Prostate gland (tissue), 2 donors: ENCODE measurements at regions not wholly inside any gene's neighbourhood (a gene's known extent, or its start where the extent isn't known, plus 50 kb on each side); places are given as distances from the start of the nearest gene placed in this dataset.
"Not testable (repeated sequence)": the region's sequence is repeated elsewhere in the genome, so short reads cannot be mapped to it uniquely, and the experiment has no call there.

Experiments used
- DNase-seq: peaks from one replicate; pipeline ENCODE4 v3.0.0-alpha.2; 2019; ENCODE audit warnings: low spot score
- H3K27ac ChIP-seq, 2 donors: fragments of 200-600 bp; sonication (generic); 2 replicates each; pipeline ENCODE4 v1.5.1; 2017 to 2019
- H3K27me3 ChIP-seq: fragments of 200-600 bp; sonication (generic); replicated peaks from 2 replicates; pipeline ENCODE4 v1.5.1; 2019; ENCODE audit not compliant: insufficient read depth
- H3K36me3 ChIP-seq, 2 donors: fragments of 200-600 bp; sonication (generic); 1 replicate in 1 of 2; 2 replicates in 1 of 2; pipeline versions ENCODE4 v1.5.1 to v1.8.1; 2017 to 2019
- H3K4me1 ChIP-seq: fragments of 200-600 bp; sonication (generic); replicated peaks from 2 replicates; pipeline ENCODE4 v1.5.1; 2019
- H3K4me3 ChIP-seq, 2 donors: fragments of 200-600 bp; sonication (generic); 2 replicates each; pipeline ENCODE4 v1.5.1; 2017 to 2019
- H3K9me3 ChIP-seq: fragments of 200-600 bp; sonication (generic); 2 replicates; pipeline ENCODE4 v1.5.1; 2017
- CTCF ChIP-seq, 4 experiments: fragments of 200-600 bp in 2 of 4; fragments of 450-650 bp in 2 of 4; sonication (generic) in 2 of 4; IDR thresholded peaks; 1 replicate in 3 of 4; 2 replicates in 1 of 4; pipeline ENCODE4 v1.5.1; 2016 to 2019; ENCODE audit warnings: antibody characterized with exemption in 4 of 4, mild to moderate bottlenecking in 2 of 4, moderate library complexity in 2 of 4
- POLR2A ChIP-seq: fragments of 450-650 bp; IDR thresholded peaks from one replicate; pipeline ENCODE4 v1.6.1; 2016; ENCODE audit warnings: antibody characterized with exemption, mild to moderate bottlenecking
- POLR2AphosphoS5 ChIP-seq: sonication (generic); formaldehyde crosslinking; IDR thresholded peaks from one replicate; pipeline ENCODE4 v1.6.1; 2017; ENCODE audit warnings: antibody characterized with exemption
- WGBS: methylation state at CpG from one replicate; pipeline ENCODE4 v1.1.5; 2018; 5-methylcytosine and 5-hydroxymethylcytosine counted together
- intact Hi-C: fragments of 100-400 bp; cut with DNase I; formaldehyde crosslinking; loops from one replicate; pipeline ENCODE4 v1.14.2; 2022

- no peaks in the 10 kb centered on the region for H3K36me3 ChIP-seq
- H3K9me3 ChIP-seq = no peaks in the 10 kb centered on the region
- H3K27ac ChIP-seq = no peak overlapping the region
- H3K4me1 ChIP-seq = no peaks in the 10 kb centered on the region
- intact Hi-C loops = no loop called here
- H3K27me3 ChIP-seq = no peaks in the 10 kb centered on the region
- no peak for DNase-seq
- H3K4me3 ChIP-seq = no peak overlapping the region
- TF ChIP-seq POLR2AphosphoS5 (no peak), CTCF (IDR thresholded peaks at IDR 0.05) (no peak), POLR2A (no peak)
- 87% methylated on average over 1 of the region's 1 CpG for WGBS
Measured at GRCh38 chr5:12169536-12169935, 265.3 kb upstream of the CTNND2 start.

GRCh38 chr5:12162863-12163262 is 258.6 kb upstream of the CTNND2 start:
- no peaks in the 10 kb centered on the region for H3K9me3 ChIP-seq
- H3K27me3 ChIP-seq = no peaks in the 10 kb centered on the region
- no peaks in the 10 kb centered on the region for H3K4me1 ChIP-seq
- DNase-seq = no peak
- intact Hi-C loops = no loop called here
- no peaks in the 10 kb centered on the region for H3K36me3 ChIP-seq
- 80% methylated on average over 2 of the region's 2 CpGs for WGBS
- H3K4me3 ChIP-seq = no peak overlapping the region
- TF ChIP-seq POLR2A (no peak), POLR2AphosphoS5 (no peak), CTCF (IDR thresholded peaks at IDR 0.05) (no peak)
- H3K27ac ChIP-seq = no peak overlapping the region

- TF ChIP-seq CTCF (IDR thresholded peaks at IDR 0.05) (no peak), POLR2AphosphoS5 (no peak), POLR2A (no peak)
- intact Hi-C loops = no loop called here
- Histone ChIP-seq H3K36me3 (no peaks in the 10 kb centered on the region), H3K9me3 (no peaks in the 10 kb centered on the region), H3K27me3 (no peaks in the 10 kb centered on the region), H3K27ac (no peak overlapping the region), H3K4me1 (no peaks in the 10 kb centered on the region), H3K4me3 (no peak overlapping the region)
- no peak for DNase-seq
Measured at GRCh38 chr5:12147513-12147912, 243.3 kb upstream of the CTNND2 start.

GRCh38 chr5:12141496-12141895 is 237.2 kb upstream of the CTNND2 start:
- no peak for DNase-seq
- Histone ChIP-seq H3K36me3 (no peaks in the 10 kb centered on the region), H3K9me3 (no peaks in the 10 kb centered on the region), H3K27me3 (no peaks in the 10 kb centered on the region), H3K4me1 (no peaks in the 10 kb centered on the region), H3K27ac (no peak overlapping the region), H3K4me3 (no peak overlapping the region)
- intact Hi-C loops = no loop called here
- 89% methylated on average over 2 of the region's 2 CpGs for WGBS
- TF ChIP-seq POLR2A (no peak), POLR2AphosphoS5 (no peak), CTCF (IDR thresholded peaks at IDR 0.05) (no peak)

- intact Hi-C loops = no loop called here
- Histone ChIP-seq H3K27ac (no peak overlapping the region), H3K36me3 (no peaks in the 10 kb centered on the region), H3K9me3 (no peaks in the 10 kb centered on the region), H3K4me1 (no peaks in the 10 kb centered on the region), H3K4me3 (no peak overlapping the region), H3K27me3 (no peaks in the 10 kb centered on the region)
- WGBS = 82% methylated on average over 1 of the region's 1 CpG
- DNase-seq = no peak
- TF ChIP-seq CTCF (IDR thresholded peaks at IDR 0.05) = no peak
- no peak for TF ChIP-seq POLR2A
- TF ChIP-seq POLR2AphosphoS5 = no peak
Measured at GRCh38 chr5:12133520-12133919, 229.3 kb upstream of the CTNND2 start.

GRCh38 chr5:12131020-12131419 is 226.8 kb upstream of the CTNND2 start:
- H3K4me3 ChIP-seq, H3K9me3 ChIP-seq, H3K4me1 ChIP-seq, H3K36me3 ChIP-seq, H3K27ac ChIP-seq, DNase-seq, H3K27me3 ChIP-seq, intact Hi-C loops: not testable (repeated sequence)
- WGBS = 93% methylated on average over 2 of the region's 2 CpGs
